SK-MEL-5 (cell line): ENCODE measurements at regions not wholly inside any gene's neighbourhood (a gene's known extent, or its start where the extent isn't known, plus 50 kb on each side); places are given as distances from the start of the nearest gene placed in this dataset.
A peak's percentile ranks its signal among the peaks of the same experiment; 100 is the strongest.
"Not testable (repeated sequence)": the region's sequence is repeated elsewhere in the genome, so short reads cannot be mapped to it uniquely, and the experiment has no call there.

Experiments
- DNase-seq: peaks from one replicate; pipeline ENCODE4 v3.0.0-alpha.2; 2016; ENCODE audit warnings: low read depth, low spot score
- in situ Hi-C: cut with HindIII; loops from 2 replicates; pipeline ENCODE4 v1.10.0; 2016; ENCODE audit warnings: low sequenced_read_pairs, high pct_unique_total_duplicates, low pct_unique_long_range_greater_than_20kb

- in situ Hi-C loops = no loop called here
- DNase-seq = no peak
Observed at GRCh38 chr4:66589183-66589582, 918.9 kb upstream of the EPHA5 start.

GRCh38 chr4:66585767-66586166 is 915.5 kb upstream of the EPHA5 start:
- no peak for DNase-seq
- in situ Hi-C loops = no loop called here

- no peak for DNase-seq
- in situ Hi-C loops = no loop called here
Observed at GRCh38 chr4:66577922-66578321, 907.6 kb upstream of the EPHA5 start.

GRCh38 chr4:66575008-66575696 is 904.9 kb upstream of the EPHA5 start:
- in situ Hi-C loops = no loop called here
- DNase-seq = peak; percentile 75

GRCh38 chr4:66574145-66574978 is 904.1 kb upstream of the EPHA5 start:
- in situ Hi-C loops = no loop called here
- DNase-seq = peak; percentile 40

GRCh38 chr4:66572949-66573348 is 902.7 kb upstream of the EPHA5 start:
- in situ Hi-C loops = no loop called here
- DNase-seq = no peak

GRCh38 chr4:66571145-66571695 is 900.9 kb upstream of the EPHA5 start:
- DNase-seq = no peak
- in situ Hi-C loops = no loop called here

- DNase-seq = no peak
- in situ Hi-C loops = no loop called here
Observed at GRCh38 chr4:66569228-66569627, 898.9 kb upstream of the EPHA5 start.

GRCh38 chr4:66568431-66568830 is 898.1 kb upstream of the EPHA5 start:
- in situ Hi-C loops = no loop called here
- no peak for DNase-seq

- in situ Hi-C loops = no loop called here
Observed at GRCh38 chr4:66568001-66568400, 897.7 kb upstream of the EPHA5 start.

GRCh38 chr4:66567551-66567950 is 897.3 kb upstream of the EPHA5 start:
- in situ Hi-C loops = no loop called here

More at GRCh38 chr4:66568001-66568400, 897.7 kb upstream of the EPHA5 start:
- DNase-seq = no peak

GRCh38 chr4:66565801-66566200 is 895.5 kb upstream of the EPHA5 start:
- in situ Hi-C loops = no loop called here
- no peak for DNase-seq

More at GRCh38 chr4:66567551-66567950, 897.3 kb upstream of the EPHA5 start:
- DNase-seq = no peak

- in situ Hi-C loops = no loop called here
- DNase-seq = peak; percentile 62
Observed at GRCh38 chr4:66564901-66565651, 894.8 kb upstream of the EPHA5 start.

- DNase-seq = no peak
- in situ Hi-C loops = no loop called here
Observed at GRCh38 chr4:66562276-66562806, 892.1 kb upstream of the EPHA5 start.

GRCh38 chr4:66561465-66562053 is 891.3 kb upstream of the EPHA5 start:
- DNase-seq, in situ Hi-C loops: not testable (repeated sequence)

- in situ Hi-C loops = no loop called here
- no peak for DNase-seq
Observed at GRCh38 chr4:66558651-66559050, 888.4 kb upstream of the EPHA5 start.

GRCh38 chr4:66556651-66557278 is 886.5 kb upstream of the EPHA5 start:
- in situ Hi-C loops = no loop called here
- no peak for DNase-seq
